GM12878 (cell line): ENCODE measurements at regions not wholly inside any gene's neighbourhood (a gene's known extent, or its start where the extent isn't known, plus 50 kb on each side); places are given as distances from the start of the nearest gene placed in this dataset.

Experiments used
- ATAC-seq: fragments of 200-7000 bp; cut with Tn5 transposase; 3 replicates; pipeline ENCODE4 v1.9.1; 2020; ENCODE audit warnings: mild to moderate bottlenecking, moderate library complexity
- BruUV-seq: library from RNA; stranded (reverse); fragments of 400-500 nt; replicated peaks from 2 replicates; lab custom pipeline; 2021; lab: Mats Ljungman, UMichigan
- CTCF ChIA-PET: fragments of 300-600 bp; sonication (Branson Sonifier 250); formaldehyde crosslinking; extraction: SDS; loops from one replicate; lab custom pipeline; 2021; ENCODE audit warnings: inconsistent platforms; lab: Yijun Ruan, JAX
- POLR2A ChIA-PET: fragments of 350-600 bp; formaldehyde crosslinking; extraction: SDS; loops from one replicate; lab custom pipeline; 2021; ENCODE audit warnings: inconsistent platforms; lab: Charles Lee
- RAD21 ChIA-PET: fragments of 300-600 bp; sonication (Branson Sonifier 250); formaldehyde crosslinking; loops from one replicate; lab custom pipeline; 2023; ENCODE audit warnings: antibody characterized with exemption; ENCODE audit not compliant: unreplicated experiment; lab: Charles Lee
- SMC1A ChIA-PET: fragments of 300-600 bp; sonication (Branson Sonifier 250); formaldehyde crosslinking; loops from one replicate; lab custom pipeline; 2023; ENCODE audit not compliant: unreplicated experiment, uncharacterized antibody; lab: Charles Lee
- DNase-seq: peaks from one replicate; pipeline ENCODE4 v3.0.0-alpha.2; 2011; ENCODE audit warnings: low read depth, low spot score
- FAIRE-seq: peaks from 3 replicates; lab custom pipeline; 2011; peaks lifted over from hg19 to GRCh38; lab: Jason Lieb, UNC
- H2AFZ ChIP-seq: 2 replicates; pipeline ENCODE4 v1.6.0; 2011; ENCODE audit warnings: low read depth, low read length, control low read depth; ENCODE audit not compliant: control insufficient read depth
- H3K27ac ChIP-seq: 2 replicates; pipeline ENCODE4 v1.5.1; 2011; ENCODE audit warnings: control low read depth; ENCODE audit not compliant: control insufficient read depth, insufficient read depth
- H3K27me3 ChIP-seq, 2 experiments: replicated peaks in 1 of 2; 2 replicates each; pipeline versions ENCODE4 v1.6.0 to v1.6.1; 2011; ENCODE audit warnings: low read length in 1 of 2; ENCODE audit not compliant: control insufficient read depth in 2 of 2, insufficient read depth in 2 of 2
- H3K36me3 ChIP-seq, 2 experiments: 2 replicates each; pipeline ENCODE4 v1.5.1; 2011; ENCODE audit warnings: low read length in 1 of 2; ENCODE audit not compliant: control insufficient read depth in 2 of 2, insufficient read depth in 2 of 2
- H3K4me1 ChIP-seq: 2 replicates; pipeline ENCODE4 v1.6.1; 2011; ENCODE audit warnings: mild to moderate bottlenecking, low read length, moderate library complexity, mixed read lengths; ENCODE audit not compliant: control insufficient read depth, insufficient read depth
- H3K4me2 ChIP-seq: 2 replicates; pipeline ENCODE4 v1.6.0; 2011; ENCODE audit warnings: control low read depth; ENCODE audit not compliant: control insufficient read depth, insufficient read depth
- H3K4me3 ChIP-seq: fragments of 200-600 bp; sonication (generic); 2 replicates; pipeline ENCODE4 v1.5.1; 2016
- H3K79me2 ChIP-seq: 2 replicates; pipeline ENCODE4 v1.6.0; 2011; ENCODE audit warnings: low read length; ENCODE audit not compliant: control insufficient read depth, insufficient read depth
- H3K9ac ChIP-seq: 2 replicates; pipeline ENCODE4 v1.8.0; 2011; ENCODE audit warnings: low read length, control low read depth, mixed read lengths; ENCODE audit not compliant: control insufficient read depth, insufficient read depth
- H3K9me3 ChIP-seq: replicated peaks from 3 replicates; pipeline ENCODE4 v1.5.1; 2011; ENCODE audit warnings: mild to moderate bottlenecking, low read length; ENCODE audit not compliant: control insufficient read depth, insufficient read depth
- H4K20me1 ChIP-seq: 2 replicates; pipeline ENCODE4 v1.6.0; 2011; ENCODE audit not compliant: control insufficient read depth, insufficient read depth
- CEBPB ChIP-seq, 2 experiments: fragments of 150-350 bp in 1 of 2; IDR thresholded peaks; 2 replicates each; pipeline ENCODE4 v1.6.1; 2012 to 2014; ENCODE audit warnings: low read depth in 2 of 2, low read length in 2 of 2, borderline replicate concordance in 1 of 2, inconsistent platforms in 1 of 2
- CREB1 ChIP-seq: IDR thresholded peaks from 2 replicates; pipeline ENCODE4 v1.6.1; 2012; ENCODE audit warnings: low read depth, mild to moderate bottlenecking, inconsistent platforms
- FOXM1 ChIP-seq: IDR thresholded peaks from 2 replicates; pipeline ENCODE4 v1.6.1; 2012; ENCODE audit warnings: low read depth, mild to moderate bottlenecking, inconsistent platforms, low read length, moderate library complexity
- NBN ChIP-seq: fragments of 450-650 bp; IDR thresholded peaks from 2 replicates; pipeline ENCODE4 v1.6.1; 2016
- POLR2AphosphoS2 ChIP-seq: IDR thresholded peaks from 2 replicates; pipeline ENCODE4 v1.6.1; 2011; ENCODE audit warnings: low read depth, mild to moderate bottlenecking, low read length, improper control_type of control experiment, moderate library complexity
- POU2F2 ChIP-seq: IDR thresholded peaks from 3 replicates; pipeline ENCODE4 v1.6.1; 2011; ENCODE audit warnings: low read depth, mild to moderate bottlenecking, low read length, borderline replicate concordance
- RB1 ChIP-seq: fragments of 450-650 bp; formaldehyde crosslinking; IDR thresholded peaks from 2 replicates; pipeline ENCODE4 v1.6.1; 2017; ENCODE audit warnings: mild to moderate bottlenecking, borderline replicate concordance
- SKIL ChIP-seq: fragments of 450-650 bp; IDR thresholded peaks from 2 replicates; pipeline ENCODE4 v1.6.1; 2017; ENCODE audit warnings: mild to moderate bottlenecking, low read depth, inconsistent platforms; ENCODE audit not compliant: poor library complexity, severe bottlenecking
- SREBF1 ChIP-seq: IDR thresholded peaks from 2 replicates; pipeline ENCODE4 v1.6.1; 2012; ENCODE audit warnings: mild to moderate bottlenecking, low read length
- SRF ChIP-seq, 2 experiments: IDR thresholded peaks; 2 replicates each; pipeline ENCODE4 v1.6.1; 2011; ENCODE audit warnings: low read depth in 2 of 2, low read length in 2 of 2, mild to moderate bottlenecking in 1 of 2, moderate library complexity in 1 of 2
- TARDBP ChIP-seq: IDR thresholded peaks from 2 replicates; pipeline ENCODE4 v1.6.1; 2016; ENCODE audit warnings: borderline replicate concordance
- YY1 ChIP-seq: IDR thresholded peaks from 2 replicates; pipeline ENCODE4 v1.6.1; 2011; ENCODE audit warnings: low read depth, mild to moderate bottlenecking, low read length
- ZBTB11 ChIP-seq: fragments of 450-650 bp; formaldehyde crosslinking; IDR thresholded peaks from 2 replicates; pipeline ENCODE4 v1.5.0; 2022; ENCODE audit warnings: mild to moderate bottlenecking, missing genetic modification characterization
- ZNF217 ChIP-seq: fragments of 450-650 bp; IDR thresholded peaks from 2 replicates; pipeline ENCODE4 v1.6.1; 2017; ENCODE audit warnings: antibody characterized with exemption, mild to moderate bottlenecking
- ZNF24 ChIP-seq: fragments of 450-650 bp; IDR thresholded peaks from 2 replicates; pipeline ENCODE4 v1.6.1; 2017; ENCODE audit warnings: antibody characterized with exemption, mild to moderate bottlenecking
- WGBS: methylation state at CpG from one replicate; pipeline ENCODE4 v1.1.6; 2016; ENCODE audit warnings: low lambda C conversion rate; ENCODE audit not compliant: insufficient replicate concordance, insufficient coverage; ENCODE audit errors: missing lambda C conversion rate; 5-methylcytosine and 5-hydroxymethylcytosine counted together
- in situ Hi-C: fragments of 300-500 bp; cut with MboI; formaldehyde crosslinking; loops from 9 replicates; pipeline ENCODE4 v1.14.3; 2018; ENCODE audit warnings: mixed read lengths
- intact Hi-C: fragments of 100-400 bp; cut with micrococcal nuclease; formaldehyde crosslinking; loops from one replicate; pipeline ENCODE4 v1.14.2; 2022; ENCODE audit not compliant: unreplicated experiment

GRCh38 chr1:110770832-110771231 is 96.1 kb upstream of the KCNA3 start:
- no peaks in the 10 kb centered on the region for H3K79me2 ChIP-seq
- ATAC-seq (no peak), DNase-seq (no peak), FAIRE-seq (peak; percentile 62)
- ChIA-PET RAD21 (interaction anchor here (1.4 kb wide), 2 partner anchors 13 to 151 kb away, joined by 4 to 5 read pairs; no protein-coding TSS in a partner anchor), SMC1A (no interaction called here), CTCF (interaction anchor here (1.3 kb wide), 2 partner anchors 16 to 151 kb away, joined by 3 to 4 read pairs; no protein-coding TSS in a partner anchor), POLR2A (no interaction called here)
- intact Hi-C loops, result no loop called here
- no peak overlapping the region for H2AFZ ChIP-seq
- H3K36me3 ChIP-seq, result no peaks in the 10 kb centered on the region
- no peaks in the 10 kb centered on the region for H4K20me1 ChIP-seq
- H3K4me1 ChIP-seq, result peaks cover 4% of the 10 kb centered on the region; the same call in 1 of the 2 replicates
- 25% methylated on average over 2 of the region's 2 CpGs for whole genome bisulfite sequencing
- in situ Hi-C loops, result no loop called here
- no peak overlapping the region for H3K9ac ChIP-seq
- H3K4me3 ChIP-seq, result no peak overlapping the region
- TF ChIP-seq RB1, result no peak
- no peak for TF ChIP-seq SKIL
- TF ChIP-seq ZNF217, result no peak
- no peak for TF ChIP-seq CEBPB (IDR thresholded peaks at IDR 0.05; ENCODE audit: borderline replicate concordance in 1 of 2, low read depth in 2 of 2, low read length in 2 of 2)
- TF ChIP-seq NBN, result no peak
- TF ChIP-seq SRF (IDR thresholded peaks at IDR 0.05; ENCODE audit: low read depth in 2 of 2, low read length in 2 of 2), result no peak
- TF ChIP-seq SREBF1, result no peak
- TF ChIP-seq POU2F2, result no peak
- TF ChIP-seq CREB1, result no peak
- TF ChIP-seq YY1, result no peak
- TF ChIP-seq FOXM1, result no peak
- TF ChIP-seq POLR2AphosphoS2, result no peak
- no peak for TF ChIP-seq ZNF24
- TF ChIP-seq ZBTB11 (CRISPR knock-in tag), result no peak
- no peak for TF ChIP-seq TARDBP
- no peaks in the 10 kb centered on the region; the same call in 2 of the 3 replicates for H3K9me3 ChIP-seq
- peak overlapping the region; percentile 4; the same call in 1 of the 2 replicates for H3K4me2 ChIP-seq
- H3K27me3 ChIP-seq, result no peaks in the 10 kb centered on the region
- no peak overlapping the region for H3K27ac ChIP-seq
- BruUV-seq, result no TSS peak
